NCI-H2196 (cell line): ENCODE measurements at regions not wholly inside any gene's neighbourhood (a gene's known extent, or its start where the extent isn't known, plus 50 kb on each side); places are given as distances from the start of the nearest gene placed in this dataset.

Experiments used
- DNase-seq: peaks from one replicate; lab custom pipeline; 2025; ENCODE audit not compliant: unreplicated experiment; lab: John Stamatoyannopoulos, UW

- no peak for DNase-seq
These were observed 291.0 kb upstream of the DOK6 start for GRCh38 chr18:69109686-69110085.

DNA sequence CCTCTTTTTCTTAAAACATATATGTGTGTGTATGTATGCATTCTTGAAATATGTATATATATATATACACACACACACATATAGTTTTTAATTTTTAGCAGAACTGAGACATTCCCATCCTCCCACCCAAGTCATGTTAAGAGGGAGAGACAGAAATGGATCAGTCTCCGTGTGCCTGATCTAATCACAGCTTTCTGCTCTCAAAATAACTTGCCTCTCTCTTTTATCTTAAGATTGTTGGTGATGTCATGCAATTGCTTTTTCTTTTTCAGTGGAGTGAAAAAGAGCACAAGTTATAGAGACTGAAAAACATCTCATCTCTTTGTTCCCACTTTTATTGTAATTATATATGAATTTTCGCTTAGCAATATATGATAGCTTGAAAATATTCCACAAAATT, 279.9 kb upstream of the DOK6 start:
- DNase-seq = no peak

- no peak for DNase-seq
These were observed 277.3 kb upstream of the DOK6 start for GRCh38 chr18:69123421-69123820.

- DNase-seq = no peak
These were observed 272.7 kb upstream of the DOK6 start for GRCh38 chr18:69127873-69128500.

DNA sequence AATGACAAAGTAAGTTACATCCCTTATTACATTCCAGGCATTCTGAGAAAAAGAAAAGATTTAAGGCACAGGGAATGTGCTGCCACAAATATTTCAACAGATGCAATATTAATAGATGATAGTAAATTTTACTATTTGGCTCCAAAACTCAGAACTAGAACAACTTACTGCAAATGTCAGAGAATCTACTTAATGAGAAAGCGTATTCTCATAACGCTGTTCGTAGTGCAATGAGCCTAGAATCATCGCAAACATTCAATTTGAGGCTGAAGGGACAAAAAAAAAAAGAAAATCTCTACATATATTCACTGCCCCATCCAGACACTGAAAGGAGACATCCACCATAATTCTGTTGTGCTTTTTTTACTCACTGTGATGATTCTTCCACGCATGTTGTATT, 272.1 kb upstream of the DOK6 start:
- no peak for DNase-seq

DNA sequence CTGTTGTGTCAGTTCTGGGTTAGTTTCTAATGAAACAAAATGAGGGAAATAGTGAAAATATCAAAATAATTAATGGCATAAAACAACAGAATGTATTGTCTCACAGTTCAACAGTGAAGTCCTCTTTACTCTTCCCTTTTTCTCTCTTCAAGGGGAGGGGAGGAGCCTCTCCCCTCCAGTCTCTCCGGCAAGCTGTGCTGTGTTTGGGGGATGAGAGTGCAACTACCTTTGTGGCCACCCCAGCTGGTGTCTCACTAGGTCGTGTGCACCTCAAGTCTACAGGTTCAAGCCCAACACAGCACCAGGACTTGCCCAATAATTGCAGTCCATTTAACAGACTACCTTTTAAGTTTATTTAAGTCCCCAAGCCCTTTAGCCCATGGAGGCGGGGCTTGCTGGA, 271.7 kb upstream of the DOK6 start:
- DNase-seq = no peak

DNA sequence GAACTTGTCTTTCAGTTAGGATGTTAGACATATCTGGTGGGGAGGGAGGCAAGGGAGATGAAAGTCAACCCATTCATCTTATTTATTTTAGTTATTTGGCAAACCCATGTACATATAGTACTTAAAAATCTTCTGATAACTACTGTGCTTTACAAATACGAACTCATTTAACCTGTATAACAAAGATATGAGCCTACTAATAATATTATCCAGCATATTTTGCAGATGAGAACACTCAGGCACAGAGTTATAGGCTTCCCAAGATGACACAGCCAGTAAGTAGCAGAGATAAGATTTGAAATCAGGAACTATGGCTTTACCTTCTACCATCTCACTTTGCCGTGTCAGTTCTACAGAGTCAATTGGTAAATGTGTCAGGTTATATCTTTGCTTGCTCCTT, 262.6 kb upstream of the DOK6 start:
- no peak for DNase-seq

GRCh38 chr18:69143084-69143483, 257.6 kb upstream of the DOK6 start:
- no peak for DNase-seq

DNA sequence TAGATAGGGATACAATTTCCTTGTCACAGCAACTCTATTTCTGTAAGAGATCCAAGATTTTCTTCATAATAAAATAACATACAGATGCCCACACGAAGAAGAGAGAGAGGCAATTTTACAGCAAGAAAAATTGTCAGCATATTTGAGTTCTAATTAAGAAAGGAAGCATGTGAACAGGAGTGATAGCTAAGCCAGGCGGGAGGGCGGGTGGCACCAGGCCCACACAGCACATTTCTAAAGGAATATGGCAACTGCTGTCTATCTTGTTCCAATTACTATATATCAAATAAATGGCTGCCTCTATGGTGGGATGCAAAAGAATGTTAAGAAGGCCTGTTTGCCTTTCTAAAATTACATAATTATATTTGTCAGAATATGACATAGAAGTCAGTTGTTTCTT, 248.3 kb upstream of the DOK6 start:
- DNase-seq = no peak

GRCh38 chr18:69157906-69158305, 242.8 kb upstream of the DOK6 start:
- DNase-seq = no peak

DNA sequence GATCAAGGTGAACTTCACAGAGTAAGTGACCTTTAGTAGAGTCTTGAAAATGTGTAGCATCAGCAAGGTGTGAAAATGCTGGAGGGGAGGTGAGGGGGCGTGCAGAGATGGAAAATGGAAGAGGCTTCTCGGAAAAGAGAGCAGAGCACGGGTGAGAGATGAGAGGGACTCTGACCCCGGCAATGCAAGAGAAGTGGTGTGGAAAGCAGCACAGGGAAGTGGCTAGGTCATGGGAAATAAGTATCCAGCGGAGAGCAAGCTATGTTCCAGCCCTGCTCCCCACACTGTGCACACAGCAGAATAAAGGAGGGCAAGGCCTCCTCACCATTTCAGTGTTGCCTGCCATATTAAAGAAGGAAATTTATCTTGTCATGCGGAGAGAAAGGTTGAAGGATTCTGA, 241.7 kb upstream of the DOK6 start:
- no peak for DNase-seq

GRCh38 chr18:69161383-69162028, 239.2 kb upstream of the DOK6 start:
- no peak for DNase-seq

DNA sequence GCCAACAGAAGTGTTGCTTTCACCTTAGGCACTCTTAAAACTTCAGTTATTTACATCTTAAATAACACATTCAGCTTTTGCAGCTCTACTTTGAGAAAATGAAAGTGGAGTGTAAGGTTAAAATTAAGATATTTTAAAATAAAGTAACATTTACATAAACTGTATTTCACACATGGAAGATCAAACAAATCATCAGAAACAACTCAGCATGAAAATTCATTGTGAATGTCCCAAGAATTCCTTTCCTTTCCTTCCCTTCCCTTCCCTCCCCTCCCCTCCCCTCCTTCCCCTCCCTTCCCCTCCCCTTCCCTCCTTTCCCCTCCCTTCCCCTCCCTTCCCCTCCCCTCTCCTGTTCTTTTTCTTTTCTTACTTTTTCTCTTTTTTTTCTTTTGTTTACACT, 238.0 kb upstream of the DOK6 start:
- DNase-seq = no peak

GRCh38 chr18:69172046-69172445, 228.6 kb upstream of the DOK6 start:
- no peak for DNase-seq

GRCh38 chr18:69175681-69176080, 225.0 kb upstream of the DOK6 start:
- DNase-seq = no peak

DNA sequence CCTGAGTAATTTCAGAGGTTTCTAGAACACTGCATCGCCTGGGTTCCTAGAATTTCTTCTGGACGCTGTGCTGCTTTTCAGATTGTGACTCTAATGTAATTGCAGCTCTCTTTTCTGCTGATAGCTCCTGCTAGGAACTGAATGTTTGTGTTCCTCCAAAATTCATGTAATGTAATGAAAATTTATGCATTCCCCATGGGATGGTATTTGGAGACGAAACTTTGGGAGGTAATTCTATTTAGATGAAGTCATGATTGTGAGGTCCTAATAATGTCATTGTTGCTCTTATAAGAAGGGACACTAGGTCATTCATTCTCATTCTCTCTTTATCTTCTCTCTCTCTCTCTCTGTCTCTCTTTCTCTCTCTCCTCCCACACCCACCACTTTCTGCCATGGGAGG, 223.9 kb upstream of the DOK6 start:
- DNase-seq = no peak

DNA sequence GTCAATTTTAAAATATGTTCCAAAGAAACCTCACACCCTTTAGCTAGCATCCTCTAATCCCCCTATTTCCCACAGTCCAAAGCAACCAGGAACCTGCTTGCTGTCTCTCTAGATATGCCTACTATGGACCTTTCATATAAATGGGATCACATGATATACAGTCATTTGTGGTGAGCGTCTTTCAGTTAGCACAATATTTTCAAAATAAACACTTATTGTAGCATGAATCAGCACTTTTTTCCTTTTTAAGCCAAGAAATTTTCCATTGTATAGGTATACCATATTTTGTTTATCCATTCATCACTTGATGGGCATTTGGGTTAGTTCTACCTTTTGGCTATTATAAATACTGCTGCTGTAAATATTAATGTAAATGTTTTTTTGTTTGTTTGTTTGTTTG, 223.0 kb upstream of the DOK6 start:
- DNase-seq = no peak

GRCh38 chr18:69186162-69186561, 214.5 kb upstream of the DOK6 start:
- no peak for DNase-seq

DNA sequence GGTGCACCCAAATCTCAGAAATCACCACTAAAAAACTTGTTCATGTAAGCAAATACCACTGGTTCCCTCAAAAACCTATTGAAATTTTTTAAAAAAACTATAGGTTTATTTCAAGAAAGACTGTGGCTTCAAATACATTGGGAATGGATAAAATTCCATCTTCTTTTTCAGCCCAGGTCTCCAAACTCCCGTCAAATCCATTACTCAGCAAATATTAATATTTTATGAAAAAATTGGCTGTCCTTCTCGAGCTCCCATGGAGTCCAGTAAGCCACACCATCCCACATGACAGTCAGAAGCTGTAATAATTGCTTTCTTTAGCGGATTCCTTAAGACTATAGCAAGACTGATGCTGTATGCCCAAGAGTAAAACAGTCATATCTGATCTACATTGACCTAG, 204.4 kb upstream of the DOK6 start:
- DNase-seq = no peak

DNA sequence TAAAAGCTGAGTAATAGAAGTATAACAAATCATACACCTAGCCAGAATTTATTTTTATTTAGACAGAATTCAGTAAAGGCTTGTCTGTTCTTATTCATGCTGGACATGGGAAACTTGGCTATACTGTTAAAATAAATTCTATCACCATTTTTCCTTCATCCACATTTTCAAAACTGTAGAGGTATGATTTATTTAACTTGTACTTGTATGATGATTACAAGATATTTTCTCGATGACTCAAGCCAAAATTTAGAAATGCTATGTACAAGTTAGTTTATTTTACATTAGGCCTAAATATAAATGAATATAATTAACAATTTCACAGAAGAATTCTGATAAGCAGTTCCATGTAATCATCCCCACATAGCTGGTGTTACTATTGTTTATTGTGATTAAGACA, 194.8 kb upstream of the DOK6 start:
- no peak for DNase-seq

DNA sequence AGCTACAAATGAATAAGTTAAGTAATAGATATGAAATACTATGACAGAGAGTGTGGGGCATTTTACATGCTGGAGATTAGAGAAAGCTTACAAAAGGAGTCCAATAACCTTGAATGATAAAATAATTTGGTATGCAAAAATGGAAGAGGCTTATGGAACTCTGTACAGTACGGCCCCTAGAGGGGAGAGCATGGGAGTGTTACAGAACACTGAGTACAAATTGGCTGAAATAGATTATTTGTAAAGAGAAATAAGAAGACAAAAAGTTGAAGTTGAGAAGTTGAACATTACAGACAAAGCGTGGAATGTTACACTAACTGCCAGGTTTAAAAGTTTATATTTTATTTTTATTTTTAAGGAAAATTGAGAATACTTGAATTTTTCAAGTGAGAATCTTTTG, 192.1 kb upstream of the DOK6 start:
- no peak for DNase-seq

GRCh38 chr18:69209761-69210160, 190.9 kb upstream of the DOK6 start:
- no peak for DNase-seq

DNA sequence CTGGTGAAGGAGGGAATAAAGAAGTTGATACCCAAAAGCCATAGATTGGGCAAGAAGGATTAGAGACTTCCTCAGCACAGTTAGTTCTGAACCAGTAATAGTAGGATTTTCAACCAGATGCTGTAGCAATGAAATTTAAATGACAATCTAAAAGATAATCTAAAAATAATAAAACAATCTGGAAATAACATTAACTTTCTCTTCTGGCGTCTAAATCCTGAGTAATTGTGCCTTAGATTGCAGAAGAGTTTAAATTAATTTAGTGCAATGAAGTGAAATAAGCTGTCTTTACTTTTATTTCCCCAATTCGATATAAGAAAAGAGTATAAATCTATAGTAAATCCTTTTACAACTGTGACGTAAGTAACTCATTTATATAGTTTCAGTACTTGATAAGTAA, 186.8 kb upstream of the DOK6 start:
- DNase-seq = no peak
